Trophoblast cell (in vitro differentiated cells and primary cell): ENCODE measurements at regions not wholly inside any gene's neighbourhood (a gene's known extent, or its start where the extent isn't known, plus 50 kb on each side); places are given as distances from the start of the nearest gene placed in this dataset.
A peak's percentile ranks its signal among the peaks of the same experiment; 100 is the strongest.

Source experiments
- DNase-seq, 2 donors: peaks; one replicate each; pipeline ENCODE4 v3.0.0-alpha.2; 2016
- H2AFZ ChIP-seq: 2 replicates; pipeline ENCODE4 v1.6.1; 2013; ENCODE audit warnings: low read length, moderate library complexity, mild to moderate bottlenecking; ENCODE audit not compliant: insufficient read depth, poor library complexity
- H2AK5ac ChIP-seq: 2 replicates; pipeline ENCODE4 v1.6.1; 2013; ENCODE audit warnings: mild to moderate bottlenecking, low read length
- H2BK120ac ChIP-seq: 2 replicates; pipeline ENCODE4 v1.6.1; 2013; ENCODE audit warnings: low read length, mild to moderate bottlenecking, moderate library complexity; ENCODE audit not compliant: insufficient read depth, poor library complexity
- H2BK12ac ChIP-seq: 2 replicates; pipeline ENCODE4 v1.6.1; 2013; ENCODE audit warnings: mild to moderate bottlenecking, low read length, moderate library complexity
- H2BK5ac ChIP-seq: 2 replicates; pipeline ENCODE4 v1.6.1; 2013; ENCODE audit warnings: low read length, low read depth, moderate library complexity, mild to moderate bottlenecking; ENCODE audit not compliant: poor library complexity
- H3K14ac ChIP-seq: 2 replicates; pipeline ENCODE4 v1.6.1; 2013; ENCODE audit warnings: mild to moderate bottlenecking, low read length
- H3K18ac ChIP-seq: 2 replicates; pipeline ENCODE4 v1.6.1; 2013; ENCODE audit warnings: mild to moderate bottlenecking, low read length
- H3K23ac ChIP-seq: 2 replicates; pipeline ENCODE4 v1.6.1; 2013; ENCODE audit warnings: low read length
- H3K27ac ChIP-seq: 2 replicates; pipeline ENCODE4 v1.5.1; 2013; ENCODE audit warnings: low read depth, mild to moderate bottlenecking, inconsistent platforms, low read length, moderate library complexity
- H3K27me3 ChIP-seq: 2 replicates; pipeline ENCODE4 v1.6.1; 2013; ENCODE audit warnings: inconsistent platforms, mild to moderate bottlenecking, low read length, moderate library complexity; ENCODE audit not compliant: insufficient read depth
- H3K36me3 ChIP-seq, 2 experiments: 1 replicate in 1 of 2; 2 replicates in 1 of 2; pipeline ENCODE4 v1.6.1; 2013; ENCODE audit warnings: low read length in 2 of 2, mild to moderate bottlenecking in 2 of 2, moderate library complexity in 1 of 2; ENCODE audit not compliant: insufficient read depth in 2 of 2, control insufficient read depth in 1 of 2
- H3K4ac ChIP-seq: 2 replicates; pipeline ENCODE4 v1.6.1; 2013; ENCODE audit warnings: low read depth, mild to moderate bottlenecking, low read length, moderate library complexity
- H3K4me1 ChIP-seq, 2 experiments: 1 replicate in 1 of 2; 2 replicates in 1 of 2; pipeline ENCODE4 v1.6.1; 2013; ENCODE audit warnings: low read length in 2 of 2, mild to moderate bottlenecking in 2 of 2, moderate library complexity in 1 of 2; ENCODE audit not compliant: insufficient read depth in 2 of 2, control insufficient read depth in 1 of 2
- H3K4me2 ChIP-seq: 2 replicates; pipeline ENCODE4 v1.6.1; 2013; ENCODE audit warnings: inconsistent platforms, mild to moderate bottlenecking, low read length, moderate library complexity
- H3K4me3 ChIP-seq: 2 replicates; pipeline ENCODE4 v1.5.1; 2013; ENCODE audit warnings: mild to moderate bottlenecking, low read depth, low read length, inconsistent platforms
- H3K79me1 ChIP-seq: one replicate; pipeline ENCODE4 v1.6.1; 2013; ENCODE audit warnings: low read length
- H3K79me2 ChIP-seq: 2 replicates; pipeline ENCODE4 v1.6.1; 2013; ENCODE audit warnings: low read length, mild to moderate bottlenecking; ENCODE audit not compliant: control insufficient read depth, insufficient read depth, poor library complexity
- H3K9ac ChIP-seq: 2 replicates; pipeline ENCODE4 v1.6.1; 2013; ENCODE audit warnings: mild to moderate bottlenecking, low read length
- H3K9me3 ChIP-seq: 2 replicates; pipeline ENCODE4 v1.6.1; 2013; ENCODE audit warnings: low read depth, mild to moderate bottlenecking, control low read depth, inconsistent platforms, low read length; ENCODE audit not compliant: insufficient read depth
- H4K12ac ChIP-seq: 2 replicates; pipeline ENCODE4 v1.6.1; 2013; ENCODE audit warnings: low read depth, mild to moderate bottlenecking, low read length, moderate library complexity
- H4K8ac ChIP-seq: 2 replicates; pipeline ENCODE4 v1.6.1; 2013; ENCODE audit warnings: low read depth, mild to moderate bottlenecking, low read length, moderate library complexity
- H4K91ac ChIP-seq: one replicate; pipeline ENCODE4 v1.6.1; 2013; ENCODE audit warnings: low read depth, mild to moderate bottlenecking, low read length, moderate library complexity
- WGBS: extraction: QIAGEN DNeasy Blood & Tissue Kit; methylation state at CpG from one replicate; pipeline ENCODE4 v1.1.7; 2013; ENCODE audit warnings: missing lambda C conversion rate; ENCODE audit not compliant: insufficient read length, insufficient coverage; ENCODE audit errors: extremely low coverage; 5-methylcytosine and 5-hydroxymethylcytosine counted together

DNA sequence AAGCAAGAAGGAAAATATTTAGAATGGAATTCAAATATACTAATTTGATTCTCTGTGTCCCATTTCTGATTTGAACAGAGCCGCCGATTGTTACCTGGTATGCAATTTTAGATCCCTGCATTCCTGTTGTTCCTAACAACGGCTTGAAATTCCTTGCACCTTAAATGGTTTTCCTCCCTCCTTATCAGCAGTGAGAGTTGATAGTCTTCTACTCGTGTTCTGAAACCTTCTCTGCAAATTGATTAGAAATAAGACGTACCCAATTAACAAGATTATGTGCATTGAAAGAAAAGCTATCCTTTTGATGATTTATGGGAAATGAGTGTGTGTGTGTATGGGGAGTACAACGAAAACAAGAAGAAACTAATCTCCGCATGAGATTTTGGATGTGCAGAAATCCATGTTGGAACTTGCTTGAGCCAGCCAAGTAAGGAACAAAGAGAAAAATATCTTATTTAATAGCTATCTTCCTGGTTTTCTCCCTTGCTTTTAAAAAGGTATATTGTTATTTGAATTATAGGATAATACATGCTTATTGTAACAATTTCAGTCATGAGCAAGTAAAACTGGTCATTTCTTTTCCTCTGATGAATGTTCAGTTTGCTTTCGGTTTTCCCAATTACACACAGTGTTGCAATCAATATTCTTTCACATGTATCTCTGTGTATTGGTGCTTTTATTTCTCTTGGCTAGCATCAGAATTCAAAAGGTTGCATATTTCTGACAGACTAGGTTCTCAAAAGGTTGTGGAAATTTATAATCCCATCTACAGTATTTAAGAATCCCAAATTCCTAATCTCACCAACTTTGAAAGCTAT is 211.1 kb upstream of the ACTBL2 start:
- H4K8ac ChIP-seq: no peak overlapping the region
- peak overlapping the region; percentile 90 for H3K27ac ChIP-seq
- no peak overlapping the region for H3K4me3 ChIP-seq
- no peak overlapping the region for H3K14ac ChIP-seq
- no peak overlapping the region for H2BK120ac ChIP-seq
- no peaks in the 10 kb centered on the region for H3K27me3 ChIP-seq
- no peak overlapping the region for H3K9ac ChIP-seq
- no peaks in the 10 kb centered on the region for H3K36me3 ChIP-seq
- H2AK5ac ChIP-seq: no peak overlapping the region
- H3K79me1 ChIP-seq: peaks cover 19% of the 10 kb centered on the region
- no peak overlapping the region for H3K4ac ChIP-seq
- DNase-seq: no peak
- H2BK5ac ChIP-seq: no peak overlapping the region
- H2AFZ ChIP-seq: no peak overlapping the region
- H3K18ac ChIP-seq: no peak overlapping the region
- H4K91ac ChIP-seq: no peak overlapping the region
- no peak overlapping the region for H2BK12ac ChIP-seq
- H3K4me2 ChIP-seq: no peak overlapping the region
- H3K9me3 ChIP-seq: no peaks in the 10 kb centered on the region
- H3K23ac ChIP-seq: no peak overlapping the region
- H4K12ac ChIP-seq: no peak overlapping the region
- WGBS: no CpG with 5 or more reads among the region's 8 CpGs
- peaks cover 1% of the 10 kb centered on the region for H3K79me2 ChIP-seq
- H3K4me1 ChIP-seq: peaks cover 4 to 21% of the 10 kb centered on the region in 2 experiments

DNA sequence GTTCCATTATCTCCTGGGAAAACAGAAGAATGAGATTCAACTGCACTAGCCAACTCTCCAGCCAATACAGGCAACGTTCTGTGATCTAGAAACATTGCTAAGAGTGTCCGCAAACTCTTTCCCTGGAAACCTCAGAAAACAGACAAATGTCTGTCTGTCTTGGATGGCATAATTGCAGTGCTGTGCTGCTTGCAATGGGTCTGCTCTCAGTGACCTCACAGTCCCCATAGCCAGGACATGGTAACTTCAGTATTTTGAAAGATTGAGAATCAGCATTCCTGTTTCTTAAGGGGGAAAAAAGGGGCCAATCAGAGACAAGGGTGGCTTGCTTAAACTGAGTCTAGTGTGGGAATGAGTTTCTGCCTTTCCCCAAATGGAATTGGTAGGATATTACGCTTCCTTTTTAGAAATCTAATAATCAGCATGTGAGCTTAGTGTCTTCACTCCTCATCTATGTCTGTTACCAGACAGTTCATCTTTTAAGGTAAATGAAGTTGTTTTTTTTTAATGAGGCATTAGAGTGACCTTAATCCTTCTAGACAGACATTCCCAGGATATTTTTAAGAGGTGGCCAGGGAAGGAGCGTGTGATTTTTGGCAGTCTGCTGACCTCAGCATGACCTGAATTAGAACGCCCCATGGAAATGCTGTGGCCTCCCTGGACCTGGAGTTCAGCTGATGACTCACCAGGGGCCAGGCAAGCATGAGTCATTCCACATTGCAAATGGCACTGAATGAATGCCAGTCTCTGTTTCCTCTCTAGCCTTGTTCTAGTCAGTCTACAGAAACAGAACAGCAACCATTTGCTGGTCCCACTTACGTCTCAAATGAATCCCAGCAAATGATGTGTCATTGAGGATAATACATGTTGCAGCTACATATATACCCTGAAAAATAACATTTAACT is 210.2 kb upstream of the ACTBL2 start:
- no peak overlapping the region for H3K4ac ChIP-seq
- no peaks in the 10 kb centered on the region for H3K9me3 ChIP-seq
- no peak overlapping the region for H2AFZ ChIP-seq
- no peak overlapping the region for H4K91ac ChIP-seq
- H3K4me2 ChIP-seq: no peak overlapping the region
- H4K8ac ChIP-seq: no peak overlapping the region
- peak overlapping the region; percentile 8 for H2BK12ac ChIP-seq
- peaks cover 1% of the 10 kb centered on the region for H3K79me2 ChIP-seq
- H3K18ac ChIP-seq: no peak overlapping the region
- H4K12ac ChIP-seq: no peak overlapping the region
- H3K9ac ChIP-seq: no peak overlapping the region
- H2BK120ac ChIP-seq: peak overlapping the region; percentile 6
- H3K14ac ChIP-seq: no peak overlapping the region
- peaks cover 4 to 21% of the 10 kb centered on the region in 2 experiments for H3K4me1 ChIP-seq
- H3K27me3 ChIP-seq: no peaks in the 10 kb centered on the region
- no peaks in the 10 kb centered on the region for H3K36me3 ChIP-seq
- H3K79me1 ChIP-seq: peaks cover 19% of the 10 kb centered on the region
- no peak overlapping the region for H3K23ac ChIP-seq
- no peak overlapping the region for H3K4me3 ChIP-seq
- no CpG with 5 or more reads among the region's 6 CpGs for WGBS
- peak; percentile 63 to 77 for DNase-seq
- H3K27ac ChIP-seq: peak overlapping the region; percentile 90
- H2AK5ac ChIP-seq: no peak overlapping the region
- peak overlapping the region; percentile 24 for H2BK5ac ChIP-seq

GRCh38 chr5:57690724-57691123 is 208.1 kb upstream of the ACTBL2 start:
- Histone ChIP-seq H3K14ac (peak overlapping the region; percentile 40), H3K9ac (no peak overlapping the region), H3K9me3 (no peaks in the 10 kb centered on the region), H3K27me3 (no peaks in the 10 kb centered on the region), H2BK12ac (no peak overlapping the region), H4K91ac (no peak overlapping the region), H3K27ac (no peak overlapping the region), H2BK120ac (no peak overlapping the region), H3K4me2 (no peak overlapping the region), H3K18ac (no peak overlapping the region), H3K36me3 (no peaks in the 10 kb centered on the region), H3K4me1 (peaks cover 4 to 17% of the 10 kb centered on the region in 2 experiments), H3K23ac (no peak overlapping the region), H2BK5ac (peak overlapping the region; percentile 11), H3K4ac (no peak overlapping the region), H2AFZ (no peak overlapping the region), H3K79me2 (peaks cover 1% of the 10 kb centered on the region), H4K12ac (no peak overlapping the region), H3K79me1 (peaks cover 16% of the 10 kb centered on the region), H3K4me3 (no peak overlapping the region), H2AK5ac (no peak overlapping the region), H4K8ac (no peak overlapping the region)
- DNase-seq: no peak
- no CpG with 5 or more reads among the region's 2 CpGs for WGBS

GRCh38 chr5:57687596-57687995 is 205.0 kb upstream of the ACTBL2 start:
- Histone ChIP-seq H3K79me2 (no peaks in the 10 kb centered on the region), H3K79me1 (peaks cover 10% of the 10 kb centered on the region), H4K91ac (no peak overlapping the region), H3K9ac (no peak overlapping the region), H3K4me3 (no peak overlapping the region), H4K12ac (no peak overlapping the region), H2BK120ac (no peak overlapping the region), H2BK5ac (no peak overlapping the region), H2AFZ (no peak overlapping the region), H3K4me2 (no peak overlapping the region), H3K18ac (no peak overlapping the region), H4K8ac (no peak overlapping the region), H3K4ac (no peak overlapping the region), H3K27me3 (no peaks in the 10 kb centered on the region), H2BK12ac (peak overlapping the region; percentile 43), H3K27ac (no peak overlapping the region), H2AK5ac (no peak overlapping the region), H3K9me3 (no peaks in the 10 kb centered on the region), H3K23ac (no peak overlapping the region), H3K4me1 (peaks cover 0 to 9% of the 10 kb centered on the region in 2 experiments), H3K14ac (no peak overlapping the region), H3K36me3 (no peaks in the 10 kb centered on the region)
- WGBS: no CpG with 5 or more reads among the region's 3 CpGs
- DNase-seq: no peak
